HepG2 (cell line): ENCODE measurements at regions not wholly inside any gene's neighbourhood (a gene's known extent, or its start where the extent isn't known, plus 50 kb on each side); places are given as distances from the start of the nearest gene placed in this dataset.

Experiments used
- IKZF1 ChIP-seq: fragments of 450-650 bp; IDR thresholded peaks from 2 replicates; pipeline ENCODE4 v1.7.1; 2016
- IRF9 ChIP-seq: sonication (generic); formaldehyde crosslinking; IDR thresholded peaks from 2 replicates; pipeline ENCODE4 v1.8.0; 2022; ENCODE audit warnings: missing genetic modification reagents, mild to moderate bottlenecking, borderline replicate concordance
- ZBTB40 ChIP-seq, 2 experiments: fragments of 450-650 bp in 1 of 2; sonication (generic) in 1 of 2; formaldehyde crosslinking in 1 of 2; IDR thresholded peaks; 2 replicates each; pipeline versions ENCODE4 v1.6.1 to v1.8.0; 2016 to 2022; ENCODE audit warnings: antibody characterized with exemption in 1 of 2, mild to moderate bottlenecking in 1 of 2, missing genetic modification reagents in 1 of 2
- ZNF10 ChIP-seq: sonication (generic); formaldehyde crosslinking; IDR thresholded peaks from 2 replicates; pipeline ENCODE4 v1.4.0; 2020; ENCODE audit warnings: mild to moderate bottlenecking, low read depth, missing genetic modification reagents, borderline replicate concordance
- ZNF407 ChIP-seq: sonication (generic); formaldehyde crosslinking; IDR thresholded peaks from one replicate; pipeline ENCODE4 v1.5.1; 2020; ENCODE audit warnings: mild to moderate bottlenecking, missing genetic modification reagents; ENCODE audit errors: not compliant biosample characterization
- ZNF549 ChIP-seq: sonication (generic); formaldehyde crosslinking; IDR thresholded peaks from 2 replicates; pipeline ENCODE4 v1.5.0; 2020; ENCODE audit warnings: missing genetic modification reagents
- TF ChIP-seq, protein P1 (sequence below): sonication (generic); formaldehyde crosslinking; IDR thresholded peaks from 2 replicates; pipeline ENCODE4 v1.5.0; 2020; ENCODE audit warnings: mild to moderate bottlenecking, missing genetic modification reagents

GRCh38 chr1:59151860-59152259 is 145.0 kb upstream of the FGGY start (continued):
- TF ChIP-seq ZNF10 (CRISPR knock-in tag) (no peak), ZNF407 (no peak), ZNF549 (CRISPR knock-in tag) (no peak), ZBTB40 (IDR thresholded peaks at IDR 0.05) (no peak), ZBTB40 (CRISPR knock-in tag; IDR thresholded peaks at IDR 0.05) (no peak), IRF9 (no peak), IKZF1 (no peak)
- TF ChIP-seq, protein P1, sequence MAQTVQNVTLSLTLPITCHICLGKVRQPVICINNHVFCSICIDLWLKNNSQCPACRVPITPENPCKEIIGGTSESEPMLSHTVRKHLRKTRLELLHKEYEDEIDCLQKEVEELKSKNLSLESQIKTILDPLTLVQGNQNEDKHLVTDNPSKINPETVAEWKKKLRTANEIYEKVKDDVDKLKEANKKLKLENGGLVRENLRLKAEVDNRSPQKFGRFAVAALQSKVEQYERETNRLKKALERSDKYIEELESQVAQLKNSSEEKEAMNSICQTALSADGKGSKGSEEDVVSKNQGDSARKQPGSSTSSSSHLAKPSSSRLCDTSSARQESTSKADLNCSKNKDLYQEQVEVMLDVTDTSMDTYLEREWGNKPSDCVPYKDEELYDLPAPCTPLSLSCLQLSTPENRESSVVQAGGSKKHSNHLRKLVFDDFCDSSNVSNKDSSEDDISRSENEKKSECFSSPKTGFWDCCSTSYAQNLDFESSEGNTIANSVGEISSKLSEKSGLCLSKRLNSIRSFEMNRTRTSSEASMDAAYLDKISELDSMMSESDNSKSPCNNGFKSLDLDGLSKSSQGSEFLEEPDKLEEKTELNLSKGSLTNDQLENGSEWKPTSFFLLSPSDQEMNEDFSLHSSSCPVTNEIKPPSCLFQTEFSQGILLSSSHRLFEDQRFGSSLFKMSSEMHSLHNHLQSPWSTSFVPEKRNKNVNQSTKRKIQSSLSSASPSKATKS (CRISPR knock-in tag), result no peak
